ENCODE measurements at regions not wholly inside any gene's neighbourhood (a gene's known extent, or its start where the extent isn't known, plus 50 kb on each side); places are given as distances from the start of the nearest gene placed in this dataset.
A peak's percentile ranks its signal among the peaks of the same experiment; 100 is the strongest.

- Histone ChIP-seq H3K27me3 (ENCODE audit: control insufficient read depth, insufficient read depth, low read length) (no peaks in the 10 kb centered on the region), H3K36me3 (ENCODE audit: control insufficient read depth, insufficient read depth, low read length) (no peaks in the 10 kb centered on the region), H3K4me3 (ENCODE audit: low read depth, low read length) (no peak overlapping the region)
- DNase-seq (ENCODE audit: low read depth) (no peak), FAIRE-seq (no peak)
- TF ChIP-seq CTCF (IDR thresholded peaks at IDR 0.05; ENCODE audit: insufficient read depth, low read length, severe bottlenecking) = no peak
Measured at GRCh38 chr18:41690332-41691127, 264.5 kb upstream of the PIK3C3 start.

- no peak for FAIRE-seq
- Histone ChIP-seq H3K36me3 (ENCODE audit: control insufficient read depth, insufficient read depth, low read length) (no peaks in the 10 kb centered on the region), H3K4me3 (ENCODE audit: low read depth, low read length) (no peak overlapping the region), H3K27me3 (ENCODE audit: control insufficient read depth, insufficient read depth, low read length) (no peaks in the 10 kb centered on the region)
- DNase-seq (ENCODE audit: low read depth) = no peak
- TF ChIP-seq CTCF (IDR thresholded peaks at IDR 0.05; ENCODE audit: insufficient read depth, low read length, severe bottlenecking) = no peak
Measured at GRCh38 chr18:41687138-41687537, 267.9 kb upstream of the PIK3C3 start.

DNA sequence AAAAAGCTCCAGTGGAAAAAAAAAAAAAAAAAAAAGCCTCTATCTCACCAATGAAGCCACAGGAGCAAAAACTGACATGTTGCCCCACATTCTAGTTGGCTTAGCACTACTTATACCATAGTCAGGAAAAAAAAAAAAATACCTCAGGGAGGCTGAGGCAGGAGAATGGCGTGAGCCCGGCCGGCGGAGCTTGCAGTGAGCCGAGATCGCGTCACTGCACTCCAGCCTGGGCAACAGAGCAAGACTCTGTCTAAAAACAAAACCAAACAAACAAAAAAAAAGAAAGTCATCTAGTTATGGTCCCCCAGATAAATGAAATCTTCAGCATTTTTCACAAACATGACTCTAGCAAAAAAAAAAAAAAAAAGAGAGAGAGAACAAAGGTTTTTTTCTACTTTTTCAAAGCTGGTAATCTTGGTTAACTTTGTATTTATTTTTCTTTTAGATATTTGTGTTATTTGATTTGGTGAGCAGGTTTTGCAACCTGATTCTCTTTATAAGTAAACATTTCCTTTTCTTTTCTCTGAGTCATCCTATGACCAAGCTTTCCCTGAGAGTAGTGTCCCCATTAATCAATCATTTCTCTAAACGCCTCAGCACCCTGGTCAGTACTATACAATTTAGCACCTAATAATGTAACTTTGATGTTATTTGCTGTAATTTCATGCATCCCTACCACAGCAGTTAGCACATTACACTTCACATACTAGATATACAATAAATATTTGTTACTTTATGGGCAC lies 273.7 kb upstream of the PIK3C3 start:
- FAIRE-seq = no peak
- Histone ChIP-seq H3K27me3 (ENCODE audit: control insufficient read depth, insufficient read depth, low read length) (peaks cover 6% of the 10 kb centered on the region), H3K36me3 (ENCODE audit: control insufficient read depth, insufficient read depth, low read length) (no peaks in the 10 kb centered on the region), H3K4me3 (ENCODE audit: low read depth, low read length) (no peak overlapping the region)
- no peak for TF ChIP-seq CTCF (IDR thresholded peaks at IDR 0.05; ENCODE audit: insufficient read depth, low read length, severe bottlenecking)
- DNase-seq (ENCODE audit: low read depth) = peak; percentile 72

DNA sequence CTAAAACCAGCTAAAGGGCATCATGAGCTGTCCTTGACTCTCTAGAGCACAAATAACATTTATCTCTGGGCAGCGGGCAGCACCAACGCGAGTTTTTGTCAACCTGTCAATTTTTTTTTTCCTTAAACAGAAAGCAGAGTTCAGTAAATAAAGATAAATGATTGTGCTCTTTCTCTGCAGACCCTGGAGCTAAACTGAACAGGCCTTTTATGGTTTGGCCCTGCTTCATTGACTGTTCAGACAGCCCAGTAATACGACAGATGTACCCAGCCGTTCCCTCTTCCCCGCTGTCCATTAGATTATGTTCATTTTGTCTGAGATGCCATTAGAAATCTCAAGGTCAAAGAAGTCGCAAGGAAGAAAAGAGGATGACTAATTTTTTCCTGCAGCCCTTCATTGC lies 280.5 kb upstream of the PIK3C3 start:
- TF ChIP-seq CTCF (IDR thresholded peaks at IDR 0.05; ENCODE audit: insufficient read depth, low read length, severe bottlenecking) = no peak
- Histone ChIP-seq H3K4me3 (ENCODE audit: low read depth, low read length) (no peak overlapping the region), H3K27me3 (ENCODE audit: control insufficient read depth, insufficient read depth, low read length) (peaks cover 6% of the 10 kb centered on the region), H3K36me3 (ENCODE audit: control insufficient read depth, insufficient read depth, low read length) (no peaks in the 10 kb centered on the region)
- no peak for DNase-seq (ENCODE audit: low read depth)
- no peak for FAIRE-seq

DNA sequence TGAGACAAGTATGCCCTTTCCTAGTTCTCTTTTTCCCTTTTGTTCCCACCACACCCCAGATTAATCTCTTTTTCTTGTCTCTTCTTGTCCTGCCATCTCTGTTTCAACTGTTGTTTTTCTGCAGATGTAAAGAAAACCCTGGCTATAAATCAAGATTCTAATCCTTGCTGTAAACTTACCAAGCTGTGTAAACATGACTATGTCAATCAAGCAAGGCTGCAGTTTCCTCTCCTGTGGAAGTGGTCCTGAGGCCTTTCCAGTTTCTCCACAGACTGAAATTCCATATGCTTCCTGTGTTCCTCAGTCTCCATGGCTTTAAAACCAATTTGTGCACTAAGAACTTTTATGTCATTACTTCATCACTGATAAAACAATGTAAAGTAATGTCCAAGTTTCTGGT lies 288.8 kb upstream of the PIK3C3 start:
- Histone ChIP-seq H3K4me3 (ENCODE audit: low read depth, low read length) (no peak overlapping the region), H3K36me3 (ENCODE audit: control insufficient read depth, insufficient read depth, low read length) (no peaks in the 10 kb centered on the region), H3K27me3 (ENCODE audit: control insufficient read depth, insufficient read depth, low read length) (no peaks in the 10 kb centered on the region)
- TF ChIP-seq CTCF (IDR thresholded peaks at IDR 0.05; ENCODE audit: insufficient read depth, low read length, severe bottlenecking) = no peak
- FAIRE-seq (no peak), DNase-seq (ENCODE audit: low read depth) (peak; percentile 37)

All from bronchial epithelial cell (primary cell).